ENCODE measurements at regions not wholly inside any gene's neighbourhood (a gene's known extent, or its start where the extent isn't known, plus 50 kb on each side); places are given as distances from the start of the nearest gene placed in this dataset.

DNA sequence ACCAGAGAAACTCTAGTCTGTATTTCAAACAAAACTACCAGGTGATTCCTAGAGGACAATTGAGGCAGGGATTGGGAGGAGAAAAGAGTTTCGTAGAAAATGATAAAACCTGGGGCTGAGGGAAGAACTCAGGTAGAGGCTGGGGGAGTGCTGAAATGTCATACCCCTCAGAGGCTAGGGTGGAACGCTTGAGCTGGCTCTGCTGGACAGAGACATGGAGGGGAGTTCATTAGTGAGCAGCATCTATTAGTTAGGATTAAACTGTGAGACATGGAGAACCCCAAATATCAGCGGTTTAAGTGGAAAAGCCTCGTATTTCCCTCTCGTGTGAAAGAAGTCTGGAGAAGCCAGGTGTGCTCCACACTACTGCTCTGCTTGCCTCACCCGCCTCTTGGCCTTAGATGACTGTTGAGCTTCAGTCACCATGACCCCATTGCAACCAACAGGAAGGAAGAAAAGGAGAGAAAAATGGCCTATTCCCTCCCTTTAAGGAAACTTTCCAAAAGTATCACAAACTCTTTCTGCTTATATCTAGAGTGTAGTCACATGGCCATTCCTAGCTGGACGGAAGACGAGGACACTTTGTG, 53.7 kb upstream of the ABCA1 start:
- no peak for TF ChIP-seq POLR2AphosphoS5 (IDR thresholded peaks at IDR 0.05)
- TF ChIP-seq, protein P1, sequence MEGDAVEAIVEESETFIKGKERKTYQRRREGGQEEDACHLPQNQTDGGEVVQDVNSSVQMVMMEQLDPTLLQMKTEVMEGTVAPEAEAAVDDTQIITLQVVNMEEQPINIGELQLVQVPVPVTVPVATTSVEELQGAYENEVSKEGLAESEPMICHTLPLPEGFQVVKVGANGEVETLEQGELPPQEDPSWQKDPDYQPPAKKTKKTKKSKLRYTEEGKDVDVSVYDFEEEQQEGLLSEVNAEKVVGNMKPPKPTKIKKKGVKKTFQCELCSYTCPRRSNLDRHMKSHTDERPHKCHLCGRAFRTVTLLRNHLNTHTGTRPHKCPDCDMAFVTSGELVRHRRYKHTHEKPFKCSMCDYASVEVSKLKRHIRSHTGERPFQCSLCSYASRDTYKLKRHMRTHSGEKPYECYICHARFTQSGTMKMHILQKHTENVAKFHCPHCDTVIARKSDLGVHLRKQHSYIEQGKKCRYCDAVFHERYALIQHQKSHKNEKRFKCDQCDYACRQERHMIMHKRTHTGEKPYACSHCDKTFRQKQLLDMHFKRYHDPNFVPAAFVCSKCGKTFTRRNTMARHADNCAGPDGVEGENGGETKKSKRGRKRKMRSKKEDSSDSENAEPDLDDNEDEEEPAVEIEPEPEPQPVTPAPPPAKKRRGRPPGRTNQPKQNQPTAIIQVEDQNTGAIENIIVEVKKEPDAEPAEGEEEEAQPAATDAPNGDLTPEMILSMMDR (IDR thresholded peaks at IDR 0.05): no peak

All from suprapubic skin (tissue), 3 donors.